ENCODE measurements at regions not wholly inside any gene's neighbourhood (a gene's known extent, or its start where the extent isn't known, plus 50 kb on each side); places are given as distances from the start of the nearest gene placed in this dataset.

DNA sequence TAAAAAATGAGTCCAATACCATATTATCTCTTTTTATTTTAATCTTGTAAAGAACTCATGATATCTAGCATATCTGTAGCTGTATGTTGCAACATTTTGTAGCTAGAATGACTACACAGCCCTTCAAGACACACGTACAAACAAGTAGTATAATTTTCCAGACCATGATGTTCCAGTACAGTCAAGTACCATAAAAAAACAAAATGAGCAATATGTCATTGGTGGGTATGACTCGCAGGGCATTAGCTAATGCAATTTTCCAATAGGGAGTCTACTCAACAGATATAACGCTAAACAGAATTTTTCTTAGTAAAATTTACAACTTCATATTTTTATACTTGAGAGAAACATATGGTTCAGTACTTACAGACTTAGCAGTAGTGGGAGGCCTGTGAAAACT, 53.6 kb upstream of the UGP2 start:
- Histone ChIP-seq H2AFZ (no peak overlapping the region), H3K4me2 (no peak overlapping the region), H4K20me1 (replicated peaks; ENCODE audit: insufficient read depth) (no peaks in the 10 kb centered on the region), H3K79me2 (replicated peaks; ENCODE audit: insufficient read depth) (no peaks in the 10 kb centered on the region), H3F3A (replicated peaks; ENCODE audit: low read depth) (no peaks in the 10 kb centered on the region), H3K4me1 (ENCODE audit: insufficient read depth) (peaks cover 28% of the 10 kb centered on the region), H3K27ac (ENCODE audit: low read depth) (no peak overlapping the region), H3K27me3 (ENCODE audit: insufficient read depth) (no peaks in the 10 kb centered on the region), H3K4me3 (no peak overlapping the region), H3K36me3 (ENCODE audit: insufficient read depth) (no peaks in the 10 kb centered on the region), H3K9me2 (ENCODE audit: insufficient read depth) (0 out of 2 replicates have a peak, but pooled peaks cover 3% of the 10 kb centered on the region)
- no peak for ATAC-seq
- Mint-ChIP-seq H3K4me1 (peaks cover 34% of the 10 kb centered on the region), H3K36me3 (ENCODE audit: low read depth) (peaks cover 5% of the 10 kb centered on the region; the same call in 2 of the 3 replicates), H3K27me3 (ENCODE audit: insufficient read depth, low read depth, poor library complexity) (peaks cover 1% of the 10 kb centered on the region), H3K27ac (no peak overlapping the region), H3K4me3 (no peak overlapping the region), H3K9me3 (no peaks in the 10 kb centered on the region)
- no peak for DNase-seq (ENCODE audit: low spot score)
- TF ChIP-seq, protein P1, sequence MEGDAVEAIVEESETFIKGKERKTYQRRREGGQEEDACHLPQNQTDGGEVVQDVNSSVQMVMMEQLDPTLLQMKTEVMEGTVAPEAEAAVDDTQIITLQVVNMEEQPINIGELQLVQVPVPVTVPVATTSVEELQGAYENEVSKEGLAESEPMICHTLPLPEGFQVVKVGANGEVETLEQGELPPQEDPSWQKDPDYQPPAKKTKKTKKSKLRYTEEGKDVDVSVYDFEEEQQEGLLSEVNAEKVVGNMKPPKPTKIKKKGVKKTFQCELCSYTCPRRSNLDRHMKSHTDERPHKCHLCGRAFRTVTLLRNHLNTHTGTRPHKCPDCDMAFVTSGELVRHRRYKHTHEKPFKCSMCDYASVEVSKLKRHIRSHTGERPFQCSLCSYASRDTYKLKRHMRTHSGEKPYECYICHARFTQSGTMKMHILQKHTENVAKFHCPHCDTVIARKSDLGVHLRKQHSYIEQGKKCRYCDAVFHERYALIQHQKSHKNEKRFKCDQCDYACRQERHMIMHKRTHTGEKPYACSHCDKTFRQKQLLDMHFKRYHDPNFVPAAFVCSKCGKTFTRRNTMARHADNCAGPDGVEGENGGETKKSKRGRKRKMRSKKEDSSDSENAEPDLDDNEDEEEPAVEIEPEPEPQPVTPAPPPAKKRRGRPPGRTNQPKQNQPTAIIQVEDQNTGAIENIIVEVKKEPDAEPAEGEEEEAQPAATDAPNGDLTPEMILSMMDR (conservative IDR thresholded peaks at IDR 0.05; ENCODE audit: low read depth in 2 of 2): no peak
- TF ChIP-seq, protein P2, sequence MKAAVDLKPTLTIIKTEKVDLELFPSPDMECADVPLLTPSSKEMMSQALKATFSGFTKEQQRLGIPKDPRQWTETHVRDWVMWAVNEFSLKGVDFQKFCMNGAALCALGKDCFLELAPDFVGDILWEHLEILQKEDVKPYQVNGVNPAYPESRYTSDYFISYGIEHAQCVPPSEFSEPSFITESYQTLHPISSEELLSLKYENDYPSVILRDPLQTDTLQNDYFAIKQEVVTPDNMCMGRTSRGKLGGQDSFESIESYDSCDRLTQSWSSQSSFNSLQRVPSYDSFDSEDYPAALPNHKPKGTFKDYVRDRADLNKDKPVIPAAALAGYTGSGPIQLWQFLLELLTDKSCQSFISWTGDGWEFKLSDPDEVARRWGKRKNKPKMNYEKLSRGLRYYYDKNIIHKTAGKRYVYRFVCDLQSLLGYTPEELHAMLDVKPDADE (IDR thresholded peaks at IDR 0.05): no peak
- TF ChIP-seq EZH2phosphoT487 (IDR thresholded peaks at IDR 0.05; ENCODE audit: unreplicated experiment) (no peak), NANOG (IDR thresholded peaks at IDR 0.05; ENCODE audit: borderline replicate concordance) (no peak), POLR2AphosphoS5 (IDR thresholded peaks at IDR 0.05; ENCODE audit: low read depth) (no peak), EZH2 (IDR thresholded peaks at IDR 0.05; ENCODE audit: low read depth, unreplicated experiment) (no peak), STAT1 (IDR thresholded peaks at IDR 0.05; ENCODE audit: unreplicated experiment) (no peak), JUNB (IDR thresholded peaks at IDR 0.05; ENCODE audit: unreplicated experiment) (no peak), ZNF331 (CRISPR knock-in tag; IDR thresholded peaks at IDR 0.05; ENCODE audit: low read depth) (no peak), ZNF114 (CRISPR knock-in tag; IDR thresholded peaks at IDR 0.05) (no peak), CREB1 (CRISPR knock-in tag; IDR thresholded peaks at IDR 0.05; ENCODE audit: low read depth) (no peak)
- TF ChIP-seq, protein P3, sequence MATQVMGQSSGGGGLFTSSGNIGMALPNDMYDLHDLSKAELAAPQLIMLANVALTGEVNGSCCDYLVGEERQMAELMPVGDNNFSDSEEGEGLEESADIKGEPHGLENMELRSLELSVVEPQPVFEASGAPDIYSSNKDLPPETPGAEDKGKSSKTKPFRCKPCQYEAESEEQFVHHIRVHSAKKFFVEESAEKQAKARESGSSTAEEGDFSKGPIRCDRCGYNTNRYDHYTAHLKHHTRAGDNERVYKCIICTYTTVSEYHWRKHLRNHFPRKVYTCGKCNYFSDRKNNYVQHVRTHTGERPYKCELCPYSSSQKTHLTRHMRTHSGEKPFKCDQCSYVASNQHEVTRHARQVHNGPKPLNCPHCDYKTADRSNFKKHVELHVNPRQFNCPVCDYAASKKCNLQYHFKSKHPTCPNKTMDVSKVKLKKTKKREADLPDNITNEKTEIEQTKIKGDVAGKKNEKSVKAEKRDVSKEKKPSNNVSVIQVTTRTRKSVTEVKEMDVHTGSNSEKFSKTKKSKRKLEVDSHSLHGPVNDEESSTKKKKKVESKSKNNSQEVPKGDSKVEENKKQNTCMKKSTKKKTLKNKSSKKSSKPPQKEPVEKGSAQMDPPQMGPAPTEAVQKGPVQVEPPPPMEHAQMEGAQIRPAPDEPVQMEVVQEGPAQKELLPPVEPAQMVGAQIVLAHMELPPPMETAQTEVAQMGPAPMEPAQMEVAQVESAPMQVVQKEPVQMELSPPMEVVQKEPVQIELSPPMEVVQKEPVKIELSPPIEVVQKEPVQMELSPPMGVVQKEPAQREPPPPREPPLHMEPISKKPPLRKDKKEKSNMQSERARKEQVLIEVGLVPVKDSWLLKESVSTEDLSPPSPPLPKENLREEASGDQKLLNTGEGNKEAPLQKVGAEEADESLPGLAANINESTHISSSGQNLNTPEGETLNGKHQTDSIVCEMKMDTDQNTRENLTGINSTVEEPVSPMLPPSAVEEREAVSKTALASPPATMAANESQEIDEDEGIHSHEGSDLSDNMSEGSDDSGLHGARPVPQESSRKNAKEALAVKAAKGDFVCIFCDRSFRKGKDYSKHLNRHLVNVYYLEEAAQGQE (IDR thresholded peaks at IDR 0.05; ENCODE audit: unreplicated experiment): no peak
- TF ChIP-seq, protein P4, sequence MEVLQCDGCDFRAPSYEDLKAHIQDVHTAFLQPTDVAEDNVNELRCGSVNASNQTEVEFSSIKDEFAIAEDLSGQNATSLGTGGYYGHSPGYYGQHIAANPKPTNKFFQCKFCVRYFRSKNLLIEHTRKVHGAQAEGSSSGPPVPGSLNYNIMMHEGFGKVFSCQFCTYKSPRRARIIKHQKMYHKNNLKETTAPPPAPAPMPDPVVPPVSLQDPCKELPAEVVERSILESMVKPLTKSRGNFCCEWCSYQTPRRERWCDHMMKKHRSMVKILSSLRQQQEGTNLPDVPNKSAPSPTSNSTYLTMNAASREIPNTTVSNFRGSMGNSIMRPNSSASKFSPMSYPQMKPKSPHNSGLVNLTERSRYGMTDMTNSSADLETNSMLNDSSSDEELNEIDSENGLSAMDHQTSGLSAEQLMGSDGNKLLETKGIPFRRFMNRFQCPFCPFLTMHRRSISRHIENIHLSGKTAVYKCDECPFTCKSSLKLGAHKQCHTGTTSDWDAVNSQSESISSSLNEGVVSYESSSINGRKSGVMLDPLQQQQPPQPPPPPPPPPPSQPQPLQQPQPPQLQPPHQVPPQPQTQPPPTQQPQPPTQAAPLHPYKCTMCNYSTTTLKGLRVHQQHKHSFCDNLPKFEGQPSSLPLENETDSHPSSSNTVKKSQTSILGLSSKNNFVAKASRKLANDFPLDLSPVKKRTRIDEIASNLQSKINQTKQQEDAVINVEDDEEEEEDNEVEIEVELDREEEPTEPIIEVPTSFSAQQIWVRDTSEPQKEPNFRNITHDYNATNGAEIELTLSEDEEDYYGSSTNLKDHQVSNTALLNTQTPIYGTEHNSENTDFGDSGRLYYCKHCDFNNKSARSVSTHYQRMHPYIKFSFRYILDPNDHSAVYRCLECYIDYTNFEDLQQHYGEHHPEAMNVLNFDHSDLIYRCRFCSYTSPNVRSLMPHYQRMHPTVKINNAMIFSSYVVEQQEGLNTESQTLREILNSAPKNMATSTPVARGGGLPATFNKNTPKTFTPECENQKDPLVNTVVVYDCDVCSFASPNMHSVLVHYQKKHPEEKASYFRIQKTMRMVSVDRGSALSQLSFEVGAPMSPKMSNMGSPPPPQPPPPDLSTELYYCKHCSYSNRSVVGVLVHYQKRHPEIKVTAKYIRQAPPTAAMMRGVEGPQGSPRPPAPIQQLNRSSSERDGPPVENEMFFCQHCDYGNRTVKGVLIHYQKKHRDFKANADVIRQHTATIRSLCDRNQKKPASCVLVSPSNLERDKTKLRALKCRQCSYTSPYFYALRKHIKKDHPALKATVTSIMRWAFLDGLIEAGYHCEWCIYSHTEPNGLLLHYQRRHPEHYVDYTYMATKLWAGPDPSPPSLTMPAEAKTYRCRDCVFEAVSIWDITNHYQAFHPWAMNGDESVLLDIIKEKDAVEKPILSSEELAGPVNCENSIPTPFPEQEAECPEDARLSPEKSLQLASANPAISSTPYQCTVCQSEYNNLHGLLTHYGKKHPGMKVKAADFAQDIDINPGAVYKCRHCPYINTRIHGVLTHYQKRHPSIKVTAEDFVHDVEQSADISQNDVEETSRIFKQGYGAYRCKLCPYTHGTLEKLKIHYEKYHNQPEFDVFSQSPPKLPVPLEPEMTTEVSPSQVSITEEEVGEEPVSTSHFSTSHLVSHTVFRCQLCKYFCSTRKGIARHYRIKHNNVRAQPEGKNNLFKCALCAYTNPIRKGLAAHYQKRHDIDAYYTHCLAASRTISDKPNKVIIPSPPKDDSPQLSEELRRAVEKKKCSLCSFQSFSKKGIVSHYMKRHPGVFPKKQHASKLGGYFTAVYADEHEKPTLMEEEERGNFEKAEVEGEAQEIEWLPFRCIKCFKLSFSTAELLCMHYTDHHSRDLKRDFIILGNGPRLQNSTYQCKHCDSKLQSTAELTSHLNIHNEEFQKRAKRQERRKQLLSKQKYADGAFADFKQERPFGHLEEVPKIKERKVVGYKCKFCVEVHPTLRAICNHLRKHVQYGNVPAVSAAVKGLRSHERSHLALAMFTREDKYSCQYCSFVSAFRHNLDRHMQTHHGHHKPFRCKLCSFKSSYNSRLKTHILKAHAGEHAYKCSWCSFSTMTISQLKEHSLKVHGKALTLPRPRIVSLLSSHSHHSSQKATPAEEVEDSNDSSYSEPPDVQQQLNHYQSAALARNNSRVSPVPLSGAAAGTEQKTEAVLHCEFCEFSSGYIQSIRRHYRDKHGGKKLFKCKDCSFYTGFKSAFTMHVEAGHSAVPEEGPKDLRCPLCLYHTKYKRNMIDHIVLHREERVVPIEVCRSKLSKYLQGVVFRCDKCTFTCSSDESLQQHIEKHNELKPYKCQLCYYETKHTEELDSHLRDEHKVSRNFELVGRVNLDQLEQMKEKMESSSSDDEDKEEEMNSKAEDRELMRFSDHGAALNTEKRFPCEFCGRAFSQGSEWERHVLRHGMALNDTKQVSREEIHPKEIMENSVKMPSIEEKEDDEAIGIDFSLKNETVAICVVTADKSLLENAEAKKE (CRISPR knock-in tag; IDR thresholded peaks at IDR 0.05): no peak

All from GM23338 (cell line).